Stimulated activated CD8-positive, alpha-beta memory T cell treated with anti-CD3 and anti-CD28 coated beads, Interleukin-4, amount 100 ng/mL, for 48 hours (primary cell): ENCODE measurements at regions not wholly inside any gene's neighbourhood (a gene's known extent, or its start where the extent isn't known, plus 50 kb on each side); places are given as distances from the start of the nearest gene placed in this dataset.
"Not testable (repeated sequence)": the region's sequence is repeated elsewhere in the genome, so short reads cannot be mapped to it uniquely, and the experiment has no call there.

Experiments
- DNase-seq: peaks from one replicate; pipeline ENCODE4 v3.0.0-alpha.2; 2020

GRCh38 chr10:128567551-128567950, 441.3 kb upstream of the MKI67 start:
- no peak for DNase-seq

- no peak for DNase-seq
Observed at GRCh38 chr10:128568041-128568440, 441.8 kb upstream of the MKI67 start.

GRCh38 chr10:128568491-128568890, 442.3 kb upstream of the MKI67 start:
- DNase-seq = no peak

- DNase-seq = no peak
Observed at GRCh38 chr10:128568990-128569945, 443.0 kb upstream of the MKI67 start.

- no peak for DNase-seq
Observed at GRCh38 chr10:128570319-128570995, 444.2 kb upstream of the MKI67 start.

GRCh38 chr10:128571071-128571470, 444.8 kb upstream of the MKI67 start:
- no peak for DNase-seq

- no peak for DNase-seq
Observed at GRCh38 chr10:128571745-128572144, 445.5 kb upstream of the MKI67 start.

GRCh38 chr10:128572696-128573095, 446.5 kb upstream of the MKI67 start:
- DNase-seq = no peak

GRCh38 chr10:128573281-128573845, 447.1 kb upstream of the MKI67 start:
- DNase-seq = no peak

- no peak for DNase-seq
Observed at GRCh38 chr10:128573986-128574385, 447.8 kb upstream of the MKI67 start.

GRCh38 chr10:128574581-128575210, 448.5 kb upstream of the MKI67 start:
- DNase-seq = no peak

- no peak for DNase-seq
Observed at GRCh38 chr10:128575761-128576160, 449.5 kb upstream of the MKI67 start.

- DNase-seq = no peak
Observed at GRCh38 chr10:128576336-128576735, 450.1 kb upstream of the MKI67 start.

GRCh38 chr10:128576943-128577670, 450.9 kb upstream of the MKI67 start:
- no peak for DNase-seq

GRCh38 chr10:128577958-128578750, 451.9 kb upstream of the MKI67 start:
- DNase-seq = no peak

- DNase-seq = no peak
Observed at GRCh38 chr10:128578766-128579165, 452.5 kb upstream of the MKI67 start.

- no peak for DNase-seq
Observed at GRCh38 chr10:128579280-128579865, 453.1 kb upstream of the MKI67 start.

- no peak for DNase-seq
Observed at GRCh38 chr10:128579901-128580300, 453.7 kb upstream of the MKI67 start.

- DNase-seq = not testable (repeated sequence)
Observed at GRCh38 chr10:128583125-128583524, 456.9 kb upstream of the MKI67 start.

GRCh38 chr10:128586599-128586998, 460.4 kb upstream of the MKI67 start:
- DNase-seq = not testable (repeated sequence)

- no peak for DNase-seq
Observed at GRCh38 chr10:128587689-128588088, 461.5 kb upstream of the MKI67 start.
